CD4-positive, alpha-beta memory T cell (primary cell): ENCODE measurements at regions not wholly inside any gene's neighbourhood (a gene's known extent, or its start where the extent isn't known, plus 50 kb on each side); places are given as distances from the start of the nearest gene placed in this dataset.

ENCODE experiments used
- CTCF ChIA-PET: fragments of 350-600 bp; sonication (Branson Sonifier 250); formaldehyde crosslinking; loops from one replicate; lab custom pipeline; 2021; ENCODE audit warnings: inconsistent platforms; ENCODE audit not compliant: partially characterized antibody; lab: Charles Lee
- POLR2A ChIA-PET: fragments of 350-600 bp; sonication (Branson Sonifier 250); formaldehyde crosslinking; loops from one replicate; lab custom pipeline; 2021; ENCODE audit not compliant: partially characterized antibody; lab: Charles Lee
- DNase-seq, 5 donors: peaks; one replicate each; pipeline versions ENCODE4 v3.0.0 to v3.0.0-alpha.2; 2020 to 2022; ENCODE audit warnings: mixed read lengths in 1 of 5
- H3K27ac ChIP-seq: one replicate; pipeline ENCODE4 v1.7.0; 2013; ENCODE audit warnings: low read depth, low read length
- H3K27me3 ChIP-seq: 2 replicates; pipeline ENCODE4 v1.7.0; 2013; ENCODE audit warnings: mild to moderate bottlenecking, low read length, moderate library complexity; ENCODE audit not compliant: insufficient read depth
- H3K36me3 ChIP-seq: 2 replicates; pipeline ENCODE4 v1.7.0; 2013; ENCODE audit warnings: mild to moderate bottlenecking, low read length, moderate library complexity; ENCODE audit not compliant: insufficient read depth
- H3K4me1 ChIP-seq: 2 replicates; pipeline ENCODE4 v1.7.0; 2013; ENCODE audit warnings: mild to moderate bottlenecking, low read length, moderate library complexity; ENCODE audit not compliant: insufficient read depth
- H3K4me3 ChIP-seq, 2 donors: one replicate each; pipeline ENCODE4 v1.7.0; 2013; ENCODE audit warnings: low read length in 2 of 2, mild to moderate bottlenecking in 1 of 2
- H3K9me3 ChIP-seq, 2 donors: one replicate each; pipeline ENCODE4 v1.7.0; 2013; ENCODE audit warnings: low read length in 2 of 2, control low read depth in 1 of 2; ENCODE audit not compliant: control insufficient read depth in 1 of 2
- H3K27ac Mint-ChIP-seq, 7 donors: one replicate each; pipeline ENCODE4 v1.8.0; 2020 to 2021; ENCODE audit warnings: mixed read lengths in 7 of 7, mild to moderate bottlenecking in 6 of 7, inconsistent platforms in 3 of 7, moderate library complexity in 3 of 7
- H3K27me3 Mint-ChIP-seq, 2 donors: one replicate each; pipeline ENCODE4 v1.8.0; 2020 to 2021; ENCODE audit warnings: mixed read lengths in 2 of 2
- H3K36me3 Mint-ChIP-seq, 2 donors: one replicate each; pipeline ENCODE4 v1.8.0; 2020 to 2021; ENCODE audit warnings: mixed read lengths in 2 of 2, inconsistent platforms in 1 of 2, mild to moderate bottlenecking in 1 of 2
- H3K4me1 Mint-ChIP-seq, 4 donors: one replicate each; pipeline ENCODE4 v1.8.0; 2020 to 2021; ENCODE audit warnings: mixed read lengths in 4 of 4, mild to moderate bottlenecking in 1 of 4
- H3K4me3 Mint-ChIP-seq, 8 donors: one replicate each; pipeline ENCODE4 v1.8.0; 2020 to 2021; ENCODE audit warnings: mixed read lengths in 8 of 8, mild to moderate bottlenecking in 7 of 8, moderate library complexity in 6 of 8, inconsistent platforms in 3 of 8
- H3K9me3 Mint-ChIP-seq, 8 donors: one replicate each; pipeline ENCODE4 v1.8.0; 2020 to 2021; ENCODE audit warnings: mixed read lengths in 8 of 8, mild to moderate bottlenecking in 5 of 8, inconsistent platforms in 3 of 8, moderate library complexity in 1 of 8
- intact Hi-C: fragments of 100-400 bp; cut with micrococcal nuclease; formaldehyde crosslinking; loops from one replicate; pipeline ENCODE4 v1.15.1; 2023

- intact Hi-C loops, result no loop called here
- no peak for DNase-seq
- Histone ChIP-seq H3K27me3 (no peaks in the 10 kb centered on the region), H3K4me3 (no peak overlapping the region), H3K4me1 (no peaks in the 10 kb centered on the region), H3K27ac (no peak overlapping the region), H3K36me3 (no peaks in the 10 kb centered on the region), H3K9me3 (no peaks in the 10 kb centered on the region)
- H3K27ac Mint-ChIP-seq, result no peak overlapping the region
- no peaks in the 10 kb centered on the region for H3K27me3 Mint-ChIP-seq
- no peak overlapping the region for H3K4me3 Mint-ChIP-seq
- H3K36me3 Mint-ChIP-seq, result no peaks in the 10 kb centered on the region
- H3K4me1 Mint-ChIP-seq, result no peaks in the 10 kb centered on the region
- CTCF ChIA-PET, result no interaction called here
- POLR2A ChIA-PET, result no interaction called here
- peaks cover 0 to 2% (median 0%) of the 10 kb centered on the region in 8 donors for H3K9me3 Mint-ChIP-seq
Measured at GRCh38 chr6:115323001-115323400, 737.7 kb downstream of the FRK start.

- peaks cover 0 to 2% (median 0%) of the 10 kb centered on the region in 8 donors for H3K9me3 Mint-ChIP-seq
- no peak overlapping the region for H3K27ac Mint-ChIP-seq
- POLR2A ChIA-PET, result no interaction called here
- Histone ChIP-seq H3K36me3 (no peaks in the 10 kb centered on the region), H3K4me1 (no peaks in the 10 kb centered on the region), H3K27ac (no peak overlapping the region), H3K4me3 (no peak overlapping the region), H3K27me3 (no peaks in the 10 kb centered on the region), H3K9me3 (no peaks in the 10 kb centered on the region)
- H3K27me3 Mint-ChIP-seq, result no peaks in the 10 kb centered on the region
- no peaks in the 10 kb centered on the region for H3K36me3 Mint-ChIP-seq
- no peaks in the 10 kb centered on the region for H3K4me1 Mint-ChIP-seq
- H3K4me3 Mint-ChIP-seq, result no peak overlapping the region
- intact Hi-C loops, result no loop called here
- CTCF ChIA-PET, result no interaction called here
- no peak for DNase-seq
Measured at GRCh38 chr6:115319823-115320222, 740.9 kb downstream of the FRK start.

- no peak for DNase-seq
- intact Hi-C loops, result no loop called here
- Mint-ChIP-seq H3K4me3 (no peak overlapping the region), H3K9me3 (peaks cover 2 to 30% (median 9%) of the 10 kb centered on the region in 8 donors), H3K4me1 (no peaks in the 10 kb centered on the region), H3K36me3 (no peaks in the 10 kb centered on the region), H3K27ac (no peak overlapping the region), H3K27me3 (no peaks in the 10 kb centered on the region)
- CTCF ChIA-PET, result no interaction called here
- no peaks in the 10 kb centered on the region for H3K9me3 ChIP-seq
- POLR2A ChIA-PET, result no interaction called here
- H3K4me1 ChIP-seq, result no peaks in the 10 kb centered on the region
- H3K4me3 ChIP-seq, result no peak overlapping the region
- H3K36me3 ChIP-seq, result no peaks in the 10 kb centered on the region
- H3K27ac ChIP-seq, result no peak overlapping the region
- H3K27me3 ChIP-seq, result no peaks in the 10 kb centered on the region
Measured at GRCh38 chr6:115310156-115310555, 750.5 kb downstream of the FRK start.

GRCh38 chr6:115302731-115303130 lies 758.0 kb downstream of the FRK start:
- Histone ChIP-seq H3K27me3 (no peaks in the 10 kb centered on the region), H3K9me3 (no peaks in the 10 kb centered on the region), H3K27ac (no peak overlapping the region), H3K36me3 (no peaks in the 10 kb centered on the region), H3K4me1 (no peaks in the 10 kb centered on the region), H3K4me3 (no peak overlapping the region)
- POLR2A ChIA-PET, result no interaction called here
- Mint-ChIP-seq H3K27me3 (no peaks in the 10 kb centered on the region), H3K4me1 (no peaks in the 10 kb centered on the region), H3K27ac (no peak overlapping the region), H3K9me3 (peaks cover 2 to 12% (median 7%) of the 10 kb centered on the region in 8 donors), H3K4me3 (no peak overlapping the region), H3K36me3 (no peaks in the 10 kb centered on the region)
- intact Hi-C loops, result no loop called here
- CTCF ChIA-PET, result no interaction called here
- DNase-seq, result no peak

GRCh38 chr6:115287467-115287866 lies 773.2 kb downstream of the FRK start:
- Histone ChIP-seq H3K4me3 (no peak overlapping the region), H3K27me3 (no peaks in the 10 kb centered on the region), H3K27ac (no peak overlapping the region), H3K9me3 (no peaks in the 10 kb centered on the region), H3K36me3 (no peaks in the 10 kb centered on the region), H3K4me1 (no peaks in the 10 kb centered on the region)
- intact Hi-C loops, result no loop called here
- CTCF ChIA-PET, result no interaction called here
- no peak overlapping the region for H3K27ac Mint-ChIP-seq
- no peak overlapping the region for H3K4me3 Mint-ChIP-seq
- H3K27me3 Mint-ChIP-seq, result no peaks in the 10 kb centered on the region
- no peaks in the 10 kb centered on the region for H3K36me3 Mint-ChIP-seq
- H3K9me3 Mint-ChIP-seq, result peaks cover 0 to 6% (median 2%) of the 10 kb centered on the region in 8 donors
- no peak for DNase-seq
- POLR2A ChIA-PET, result no interaction called here
- no peaks in the 10 kb centered on the region for H3K4me1 Mint-ChIP-seq

- Histone ChIP-seq H3K27ac (no peak overlapping the region), H3K4me3 (no peak overlapping the region), H3K36me3 (no peaks in the 10 kb centered on the region), H3K9me3 (no peaks in the 10 kb centered on the region), H3K4me1 (no peaks in the 10 kb centered on the region), H3K27me3 (no peaks in the 10 kb centered on the region)
- H3K27me3 Mint-ChIP-seq, result no peaks in the 10 kb centered on the region
- intact Hi-C loops, result no loop called here
- no peak overlapping the region for H3K4me3 Mint-ChIP-seq
- peaks cover 0 to 6% (median under 1%) of the 10 kb centered on the region in 8 donors for H3K9me3 Mint-ChIP-seq
- DNase-seq, result no peak
- no peaks in the 10 kb centered on the region for H3K36me3 Mint-ChIP-seq
- CTCF ChIA-PET, result no interaction called here
- no peaks in the 10 kb centered on the region for H3K4me1 Mint-ChIP-seq
- POLR2A ChIA-PET, result no interaction called here
- no peak overlapping the region for H3K27ac Mint-ChIP-seq
Measured at GRCh38 chr6:115276881-115277565, 783.7 kb downstream of the FRK start.

GRCh38 chr6:115272311-115272710 lies 788.4 kb downstream of the FRK start:
- intact Hi-C loops, result no loop called here
- CTCF ChIA-PET, result no interaction called here
- no peaks in the 10 kb centered on the region for H3K36me3 ChIP-seq
- H3K9me3 Mint-ChIP-seq, result peaks cover 0 to 10% (median 4%) of the 10 kb centered on the region in 8 donors
- H3K27me3 Mint-ChIP-seq, result no peaks in the 10 kb centered on the region
- no peak overlapping the region for H3K27ac Mint-ChIP-seq
- no peaks in the 10 kb centered on the region for H3K27me3 ChIP-seq
- H3K4me3 Mint-ChIP-seq, result no peak overlapping the region
- H3K27ac ChIP-seq, result no peak overlapping the region
- no peak for DNase-seq
- no peak overlapping the region for H3K4me3 ChIP-seq
- no peaks in the 10 kb centered on the region for H3K36me3 Mint-ChIP-seq
- no peaks in the 10 kb centered on the region for H3K9me3 ChIP-seq
- POLR2A ChIA-PET, result no interaction called here
- no peaks in the 10 kb centered on the region for H3K4me1 Mint-ChIP-seq
- H3K4me1 ChIP-seq, result no peaks in the 10 kb centered on the region
